Fibroblast of skin of abdomen (primary cell): ENCODE measurements at regions not wholly inside any gene's neighbourhood (a gene's known extent, or its start where the extent isn't known, plus 50 kb on each side); places are given as distances from the start of the nearest gene placed in this dataset.
"Not testable (repeated sequence)": the region's sequence is repeated elsewhere in the genome, so short reads cannot be mapped to it uniquely, and the experiment has no call there.

ENCODE experiments used
- DNase-seq: peaks from one replicate; pipeline ENCODE4 v3.0.0-alpha.2; 2013

DNA sequence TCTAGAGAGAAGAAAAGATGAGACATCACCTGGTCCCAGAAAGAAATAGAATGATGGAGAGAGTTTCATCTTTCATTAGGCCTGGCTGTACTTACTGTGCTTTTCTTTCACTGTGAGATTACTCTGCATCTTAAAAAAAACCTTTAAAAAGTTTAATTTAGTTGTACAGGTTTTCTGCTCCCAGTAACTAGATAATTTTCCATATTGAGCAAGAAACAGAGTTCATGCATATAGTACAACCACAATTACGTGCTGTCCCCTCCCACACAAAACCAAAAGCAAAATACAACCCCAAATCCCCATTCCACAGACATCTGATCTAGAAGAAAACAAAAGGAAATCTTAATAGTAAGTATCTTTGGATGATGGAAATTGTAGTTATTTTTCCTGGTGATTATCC, 371.2 kb downstream of the SH2D1A start:
- DNase-seq = no peak

- no peak for DNase-seq
Observed at GRCh38 chrX:124719060-124719459, 372.7 kb downstream of the SH2D1A start.

- DNase-seq = no peak
Observed at GRCh38 chrX:124720532-124720931, 374.2 kb downstream of the SH2D1A start.

- DNase-seq = no peak
Observed at GRCh38 chrX:124725502-124725901, 379.1 kb downstream of the SH2D1A start.

DNA sequence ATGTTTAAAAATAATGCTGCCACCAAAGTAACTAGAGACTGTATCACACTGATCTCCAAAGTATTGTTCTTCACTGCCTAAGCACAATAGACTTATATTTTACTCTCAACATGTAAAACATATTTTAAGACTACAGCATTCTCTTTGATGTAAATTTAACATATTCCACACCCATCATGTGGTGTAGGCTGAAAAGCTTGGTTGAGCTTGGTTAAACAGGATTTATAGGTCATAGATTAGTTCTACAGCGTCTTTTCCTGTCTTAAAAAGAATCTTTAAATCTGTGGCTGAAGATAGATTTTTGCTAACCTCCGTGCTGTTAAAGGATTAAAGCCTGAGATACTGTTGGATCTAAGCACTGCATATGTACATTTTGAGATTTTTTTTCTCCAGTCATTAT, 379.9 kb downstream of the SH2D1A start:
- DNase-seq = no peak

DNA sequence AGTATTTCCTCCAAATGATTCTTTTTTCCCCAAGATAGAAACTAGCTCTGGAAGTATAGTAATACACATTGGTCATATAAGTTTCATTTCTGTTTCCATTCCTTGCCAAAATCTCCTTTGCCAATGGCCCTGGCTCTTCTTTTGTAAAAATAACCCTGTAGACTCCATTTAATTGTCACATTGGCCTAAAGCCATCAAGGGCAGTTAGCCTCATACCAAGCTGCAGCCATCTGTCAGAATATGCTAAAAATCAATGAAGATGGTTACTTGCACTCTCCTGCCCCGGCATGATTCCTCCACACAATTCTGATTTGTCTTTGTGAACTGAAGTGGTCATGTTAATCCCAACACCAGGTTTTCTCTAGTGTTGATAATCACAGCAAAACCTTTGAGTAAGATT, 380.5 kb downstream of the SH2D1A start:
- no peak for DNase-seq

DNA sequence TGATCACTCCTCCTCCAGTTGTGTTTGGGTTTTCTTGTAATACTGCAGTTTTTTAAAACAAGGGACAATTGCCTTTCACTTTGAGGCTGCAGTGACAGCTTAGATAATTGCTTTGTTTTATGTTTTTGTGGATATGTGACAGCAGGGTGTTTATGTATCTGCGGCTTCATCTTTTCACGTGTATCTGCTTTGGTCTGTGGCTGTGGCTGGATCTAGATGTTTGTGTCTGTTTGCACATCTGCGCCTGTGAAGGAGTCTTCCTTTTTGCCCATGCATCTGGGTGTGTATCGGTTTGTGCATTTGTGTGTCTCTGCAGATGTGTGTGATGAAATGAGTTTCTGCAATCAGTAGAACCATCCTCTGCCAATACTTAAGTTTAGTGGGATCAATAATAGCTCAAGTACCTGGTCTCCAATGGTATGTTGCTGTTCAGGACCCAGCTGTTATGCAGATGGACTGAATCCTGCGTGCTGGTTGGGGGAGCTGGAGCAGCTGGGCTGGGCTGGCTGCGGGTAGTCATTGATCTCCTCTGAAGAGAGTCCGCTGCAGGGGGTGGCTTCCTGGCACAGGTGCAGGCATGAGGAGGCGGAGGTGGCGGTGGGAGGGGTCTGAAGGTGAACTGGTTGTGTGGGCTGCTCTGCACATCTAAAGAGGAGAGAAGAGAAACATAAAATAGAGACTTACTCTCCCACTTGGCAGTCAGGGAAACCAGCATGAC, 390.3 kb downstream of the SH2D1A start:
- DNase-seq = no peak

GRCh38 chrX:124737771-124738170, 391.4 kb downstream of the SH2D1A start:
- DNase-seq = no peak

GRCh38 chrX:124747295-124747694, 400.9 kb downstream of the SH2D1A start:
- no peak for DNase-seq

DNA sequence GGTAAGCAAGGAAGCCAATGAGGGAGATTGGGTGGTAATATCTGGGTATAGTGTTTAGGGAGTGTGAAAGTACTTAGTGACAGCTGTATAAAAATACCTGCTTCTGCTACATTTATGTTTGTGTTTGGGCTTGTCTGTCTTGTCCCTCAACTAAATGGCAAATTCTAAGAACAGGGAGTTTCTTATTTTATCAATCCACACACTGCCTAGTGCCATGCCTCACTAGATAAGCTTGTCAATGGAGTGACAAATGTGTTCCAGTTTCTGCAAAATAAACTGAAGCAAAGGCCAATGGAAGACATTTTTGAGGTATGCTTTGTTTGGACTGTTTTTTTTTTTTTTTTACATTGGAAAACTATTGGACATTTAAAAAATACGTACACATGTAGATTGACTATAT, 418.0 kb downstream of the SH2D1A start:
- no peak for DNase-seq

DNA sequence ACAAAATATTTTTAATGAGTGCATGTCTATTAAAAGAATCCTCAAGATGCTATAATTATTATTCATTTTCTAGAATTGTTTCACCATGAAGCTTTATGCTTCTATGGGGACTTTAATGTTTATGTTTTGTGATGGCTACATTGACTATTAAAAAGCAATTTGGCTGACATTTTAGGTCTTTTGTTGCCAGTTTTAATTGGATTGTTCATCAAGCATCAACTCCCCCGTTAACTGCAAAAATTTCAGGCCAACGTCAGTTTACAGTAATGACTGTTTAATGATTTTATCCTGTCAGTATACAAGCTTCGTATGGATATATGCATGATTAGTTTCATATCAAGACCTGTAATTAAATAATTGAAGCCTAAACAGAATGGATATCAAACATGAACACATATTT, 422.8 kb downstream of the SH2D1A start:
- DNase-seq = no peak

- DNase-seq = no peak
Observed at GRCh38 chrX:124771292-124771691, 424.9 kb downstream of the SH2D1A start.

GRCh38 chrX:124788253-124788652, 441.9 kb downstream of the SH2D1A start:
- DNase-seq = not testable (repeated sequence)

- DNase-seq = not testable (repeated sequence)
Observed at GRCh38 chrX:124789874-124790273, 443.5 kb downstream of the SH2D1A start.

DNA sequence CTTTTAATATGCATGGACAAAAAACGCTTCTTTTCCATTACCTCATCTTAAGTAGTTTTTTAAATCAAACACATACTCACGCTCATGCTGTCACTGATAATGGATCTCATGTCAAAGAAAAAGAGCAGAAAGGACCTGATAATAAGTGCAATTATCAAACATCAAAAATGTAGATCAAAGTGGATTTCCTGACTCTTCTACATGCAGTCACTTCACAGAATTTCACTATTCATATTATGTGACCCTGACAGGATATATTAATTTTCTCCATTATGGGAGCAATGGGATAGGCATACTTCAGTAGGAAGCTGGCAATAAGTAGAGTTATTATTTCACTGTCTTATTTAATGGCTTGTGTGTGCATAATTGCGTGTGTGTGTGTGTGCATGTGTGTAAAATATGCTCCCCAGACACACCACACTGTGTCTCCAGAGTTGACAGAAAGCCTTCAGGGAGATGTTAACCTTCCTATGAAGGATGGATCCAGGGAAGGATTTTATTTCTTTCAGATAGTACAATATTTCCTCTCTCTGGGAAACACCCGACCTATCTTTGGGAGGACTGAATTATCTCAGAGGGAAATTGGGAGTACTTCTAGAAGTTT, 445.2 kb downstream of the SH2D1A start:
- DNase-seq = no peak

- no peak for DNase-seq
Observed at GRCh38 chrX:124796989-124797388, 450.6 kb downstream of the SH2D1A start.

GRCh38 chrX:124804962-124805361, 458.6 kb downstream of the SH2D1A start:
- DNase-seq = no peak

GRCh38 chrX:124805486-124805885, 459.1 kb downstream of the SH2D1A start:
- DNase-seq = no peak

DNA sequence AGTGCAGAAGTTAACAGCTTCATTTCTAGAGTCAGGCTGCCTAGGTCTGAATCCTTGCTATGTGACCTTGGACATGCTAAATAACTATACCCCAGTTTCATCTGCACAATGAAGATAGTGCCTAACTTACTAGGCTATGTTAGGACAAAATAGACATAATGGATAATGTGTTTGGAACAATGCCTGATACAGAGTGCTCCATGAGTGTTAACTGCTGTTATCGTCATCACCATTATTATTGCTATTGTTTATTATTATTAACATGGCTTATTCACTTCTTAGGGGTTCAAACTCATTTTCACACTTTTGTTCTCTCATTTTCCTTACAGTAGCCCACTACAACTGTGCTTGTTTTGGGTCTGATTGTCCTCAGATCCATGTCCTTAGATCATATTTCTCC, 467.7 kb downstream of the SH2D1A start:
- DNase-seq = no peak

- DNase-seq = no peak
Observed at GRCh38 chrX:124818033-124818432, 471.7 kb downstream of the SH2D1A start.

GRCh38 chrX:124818764-124819163, 472.4 kb downstream of the SH2D1A start:
- DNase-seq = no peak

DNA sequence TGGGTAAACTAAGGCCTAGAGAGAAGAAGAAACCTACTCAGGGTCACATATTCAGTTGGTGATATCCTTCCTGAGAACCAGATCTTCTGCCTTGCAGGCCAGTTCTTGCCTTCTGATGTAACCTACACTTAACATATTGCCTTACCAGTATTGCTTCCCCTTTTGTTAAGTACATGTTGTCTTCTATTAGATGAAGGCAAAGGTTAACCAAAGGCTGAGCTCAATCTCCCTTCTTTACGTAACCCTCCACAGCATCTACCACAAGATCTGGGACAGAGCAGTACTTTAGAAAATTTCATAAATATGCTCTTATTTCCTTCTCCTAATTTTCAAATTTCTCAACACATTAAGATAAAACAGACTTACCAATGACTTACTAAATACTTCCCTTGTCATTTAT, 474.4 kb downstream of the SH2D1A start:
- no peak for DNase-seq

DNA sequence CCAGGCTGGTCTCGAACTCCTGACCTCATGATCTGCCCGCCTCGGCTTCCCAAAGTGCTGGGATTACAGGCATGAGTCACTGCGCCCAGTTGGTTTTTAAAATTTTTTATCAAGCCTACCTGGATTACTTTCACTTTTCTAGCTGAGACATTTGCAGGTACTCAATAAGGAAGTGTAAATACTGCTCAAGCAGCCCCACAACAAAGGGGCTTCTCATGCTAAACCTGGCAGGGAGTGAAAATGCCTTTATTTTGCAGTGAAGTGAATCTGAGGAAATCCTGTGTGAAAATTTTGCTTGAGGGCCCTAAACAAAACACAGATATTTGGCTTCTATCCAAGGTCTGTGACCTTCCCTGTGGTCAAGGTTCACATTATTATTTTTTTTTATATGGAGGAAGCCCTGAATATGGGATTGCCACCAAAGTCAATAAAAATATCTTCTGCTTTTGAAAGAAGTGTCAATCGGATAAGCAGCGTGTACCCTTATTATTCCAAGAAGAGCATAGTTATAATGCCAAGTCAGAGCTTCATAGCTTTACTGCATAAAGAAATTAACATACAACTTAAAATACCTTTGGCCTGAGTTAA, 481.0 kb downstream of the SH2D1A start:
- no peak for DNase-seq

- DNase-seq = no peak
Observed at GRCh38 chrX:124829930-124830329, 483.6 kb downstream of the SH2D1A start.
